ENCODE measurements at regions not wholly inside any gene's neighbourhood (a gene's known extent, or its start where the extent isn't known, plus 50 kb on each side); places are given as distances from the start of the nearest gene placed in this dataset.

- TF ChIP-seq CTCF (IDR thresholded peaks at IDR 0.05; ENCODE audit: insufficient read depth, low read depth, low read length) (no peak), EZH2 (IDR thresholded peaks at IDR 0.05; ENCODE audit: insufficient read depth, low read length) (no peak)
These were observed 120.0 kb upstream of the ZDHHC15 start for GRCh38 chrX:75642811-75643361.
